ENCODE measurements at regions not wholly inside any gene's neighbourhood (a gene's known extent, or its start where the extent isn't known, plus 50 kb on each side); places are given as distances from the start of the nearest gene placed in this dataset.

DNA sequence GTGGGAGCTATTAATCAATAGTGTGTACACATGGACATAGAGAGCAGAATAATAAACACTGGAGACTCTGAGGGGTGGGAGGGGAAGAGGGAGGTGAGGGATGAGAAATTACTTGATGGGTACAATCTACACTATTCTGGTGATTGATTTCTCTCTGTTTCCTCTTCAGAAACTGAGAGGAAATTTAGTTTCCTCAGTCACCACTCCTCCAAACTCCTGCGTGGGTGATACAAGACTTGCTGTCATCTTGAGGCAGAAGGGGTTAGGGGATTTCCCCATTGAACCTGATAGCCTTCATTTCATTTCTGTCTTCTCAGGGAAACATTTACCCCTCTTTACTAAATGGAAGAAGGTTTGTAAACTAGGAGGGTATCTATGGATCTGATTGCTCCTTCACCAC is 84.3 kb upstream of the ESR1 start:
- H3K9me3 Mint-ChIP-seq = no peaks in the 10 kb centered on the region
- DNase-seq = no peak
- H3K4me1 Mint-ChIP-seq (ENCODE audit: low read depth) = no peaks in the 10 kb centered on the region; the same call in 1 of the 2 replicates
- H3K4me3 Mint-ChIP-seq = no peak overlapping the region
- no peaks in the 10 kb centered on the region for H3K36me3 Mint-ChIP-seq (ENCODE audit: low read depth)
- H3K27ac Mint-ChIP-seq = no peak overlapping the region
- TF ChIP-seq, protein P1, sequence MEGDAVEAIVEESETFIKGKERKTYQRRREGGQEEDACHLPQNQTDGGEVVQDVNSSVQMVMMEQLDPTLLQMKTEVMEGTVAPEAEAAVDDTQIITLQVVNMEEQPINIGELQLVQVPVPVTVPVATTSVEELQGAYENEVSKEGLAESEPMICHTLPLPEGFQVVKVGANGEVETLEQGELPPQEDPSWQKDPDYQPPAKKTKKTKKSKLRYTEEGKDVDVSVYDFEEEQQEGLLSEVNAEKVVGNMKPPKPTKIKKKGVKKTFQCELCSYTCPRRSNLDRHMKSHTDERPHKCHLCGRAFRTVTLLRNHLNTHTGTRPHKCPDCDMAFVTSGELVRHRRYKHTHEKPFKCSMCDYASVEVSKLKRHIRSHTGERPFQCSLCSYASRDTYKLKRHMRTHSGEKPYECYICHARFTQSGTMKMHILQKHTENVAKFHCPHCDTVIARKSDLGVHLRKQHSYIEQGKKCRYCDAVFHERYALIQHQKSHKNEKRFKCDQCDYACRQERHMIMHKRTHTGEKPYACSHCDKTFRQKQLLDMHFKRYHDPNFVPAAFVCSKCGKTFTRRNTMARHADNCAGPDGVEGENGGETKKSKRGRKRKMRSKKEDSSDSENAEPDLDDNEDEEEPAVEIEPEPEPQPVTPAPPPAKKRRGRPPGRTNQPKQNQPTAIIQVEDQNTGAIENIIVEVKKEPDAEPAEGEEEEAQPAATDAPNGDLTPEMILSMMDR (IDR thresholded peaks at IDR 0.05) = no peak
- H3K27me3 Mint-ChIP-seq (ENCODE audit: insufficient read depth) = peaks cover 2% of the 10 kb centered on the region; the same call in 1 of the 2 replicates

DNA sequence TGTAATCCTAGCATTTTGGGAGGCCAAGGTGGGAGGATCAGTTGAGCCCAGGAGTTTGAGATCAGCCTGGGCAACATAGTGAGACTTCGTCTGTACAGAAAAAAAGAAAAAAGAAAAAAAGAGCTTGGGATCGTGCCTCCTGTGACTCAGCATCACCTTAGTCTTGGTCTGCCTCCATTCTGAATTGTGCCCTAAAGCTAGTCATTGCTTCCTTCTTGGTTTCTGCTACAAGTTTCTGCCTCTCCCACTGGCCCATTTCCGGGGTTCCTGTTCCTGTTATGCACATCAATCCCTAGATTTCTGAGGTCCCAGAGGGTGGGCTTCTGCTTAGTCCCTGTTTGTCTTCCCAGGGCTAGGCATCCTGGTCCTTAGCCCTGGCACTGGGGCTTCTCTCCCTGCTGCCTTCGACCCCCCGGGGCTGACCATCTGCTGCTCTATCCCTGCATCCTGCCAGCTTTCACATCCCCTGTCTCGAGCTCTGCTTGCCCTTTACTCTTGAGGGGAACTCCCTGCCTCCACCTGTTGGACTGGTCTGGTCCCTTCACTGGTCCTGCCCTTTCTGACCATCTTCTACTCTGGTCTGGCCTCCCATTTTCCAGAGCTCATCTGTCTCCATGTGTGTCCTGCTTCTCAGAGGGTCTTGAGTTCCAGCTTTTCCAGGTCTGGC is 77.5 kb upstream of the ESR1 start:
- no peak overlapping the region for H3K4me3 Mint-ChIP-seq
- DNase-seq = no peak
- H3K9me3 Mint-ChIP-seq = peaks cover 4% of the 10 kb centered on the region; the same call in 1 of the 2 replicates
- H3K4me1 Mint-ChIP-seq (ENCODE audit: low read depth) = no peaks in the 10 kb centered on the region
- H3K27ac Mint-ChIP-seq = no peak overlapping the region
- TF ChIP-seq, protein P1 (IDR thresholded peaks at IDR 0.05) = no peak
- H3K36me3 Mint-ChIP-seq (ENCODE audit: low read depth) = no peaks in the 10 kb centered on the region
- H3K27me3 Mint-ChIP-seq (ENCODE audit: insufficient read depth) = peaks cover 5% of the 10 kb centered on the region; the same call in 1 of the 2 replicates

DNA sequence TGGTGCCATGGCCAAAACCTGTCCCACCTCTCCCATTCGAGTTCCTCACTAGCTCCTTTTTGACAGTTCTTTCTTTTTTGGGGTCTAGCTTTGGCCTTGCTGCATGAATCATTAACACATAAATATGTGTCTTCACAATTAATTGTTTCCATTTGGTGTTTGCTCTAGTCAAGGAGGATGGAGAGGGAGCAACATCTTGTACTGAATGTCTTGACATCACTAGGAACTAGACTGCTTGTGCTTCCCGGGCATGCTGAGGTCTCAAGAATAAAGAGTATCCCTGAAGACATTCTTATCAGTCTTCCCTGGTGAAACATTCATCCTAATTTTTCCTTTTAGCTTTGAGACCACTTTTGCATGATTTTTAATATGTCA is 77.0 kb upstream of the ESR1 start:
- Mint-ChIP-seq H3K4me3 (no peak overlapping the region), H3K9me3 (peaks cover 4% of the 10 kb centered on the region; the same call in 1 of the 2 replicates), H3K36me3 (ENCODE audit: low read depth) (no peaks in the 10 kb centered on the region), H3K4me1 (ENCODE audit: low read depth) (no peaks in the 10 kb centered on the region), H3K27ac (no peak overlapping the region), H3K27me3 (ENCODE audit: insufficient read depth) (peaks cover 5% of the 10 kb centered on the region; the same call in 1 of the 2 replicates)
- TF ChIP-seq, protein P1 (IDR thresholded peaks at IDR 0.05) = no peak
- no peak for DNase-seq

DNA sequence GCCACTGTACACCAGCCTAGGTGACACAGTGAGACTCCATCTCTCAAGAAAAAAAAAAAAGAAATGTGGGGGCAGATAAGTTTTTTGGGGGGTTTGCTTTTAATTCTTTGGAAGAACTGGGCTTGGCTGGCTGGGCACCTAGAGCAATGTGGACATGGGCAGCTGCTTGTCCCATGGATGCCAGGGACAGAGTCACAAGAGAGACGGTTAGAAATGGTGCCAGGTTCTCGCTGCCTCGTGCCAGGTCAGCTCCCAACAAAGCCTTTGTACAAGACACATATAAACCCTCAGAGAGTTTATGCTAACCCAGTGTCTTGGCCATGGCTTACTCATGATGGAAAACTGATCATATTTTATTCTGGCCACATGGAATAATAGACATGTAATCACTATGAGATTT is 76.2 kb upstream of the ESR1 start:
- Mint-ChIP-seq H3K27me3 (ENCODE audit: insufficient read depth) (peaks cover 5% of the 10 kb centered on the region; the same call in 1 of the 2 replicates), H3K27ac (no peak overlapping the region)

DNA sequence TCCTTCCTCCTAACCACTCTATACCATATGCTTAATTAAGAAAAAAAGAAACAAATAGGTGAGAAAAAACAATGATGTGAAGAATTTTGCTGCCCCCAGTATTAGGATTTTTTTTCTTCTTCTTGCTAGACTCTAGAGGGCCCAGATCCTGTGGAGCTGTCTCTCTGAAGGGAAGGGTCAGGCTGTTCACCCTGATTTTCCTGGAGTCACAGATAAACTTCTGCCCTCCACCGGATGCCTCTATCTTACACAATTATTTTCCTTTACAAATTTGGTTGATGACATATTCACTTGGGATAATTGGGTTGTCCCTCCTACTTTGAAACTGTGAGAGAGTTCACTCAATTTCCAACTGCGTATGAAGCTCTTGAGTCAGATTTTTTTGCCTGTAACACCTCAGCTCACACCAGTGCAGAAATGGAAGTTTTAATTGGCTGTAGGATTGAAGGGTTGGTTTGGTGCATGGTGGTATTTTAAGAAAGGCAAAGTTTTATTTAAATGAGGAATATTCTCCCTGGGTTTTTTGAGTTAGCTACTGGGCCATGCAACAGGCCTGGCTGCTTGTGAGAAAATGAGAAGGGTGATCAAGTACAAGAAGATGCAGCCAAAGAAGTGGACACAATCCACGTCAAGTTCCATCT is 73.7 kb upstream of the ESR1 start:
- H3K4me3 Mint-ChIP-seq = no peak overlapping the region
- peaks cover 5% of the 10 kb centered on the region; the same call in 1 of the 2 replicates for H3K27me3 Mint-ChIP-seq (ENCODE audit: insufficient read depth)
- no peak overlapping the region for H3K27ac Mint-ChIP-seq
- no peaks in the 10 kb centered on the region for H3K36me3 Mint-ChIP-seq (ENCODE audit: low read depth)
- TF ChIP-seq, protein P1 (IDR thresholded peaks at IDR 0.05) = no peak
- H3K4me1 Mint-ChIP-seq (ENCODE audit: low read depth) = no peaks in the 10 kb centered on the region
- DNase-seq = no peak
- no peaks in the 10 kb centered on the region; the same call in 1 of the 2 replicates for H3K9me3 Mint-ChIP-seq

More for the DNA sequence above, 76.2 kb upstream of the ESR1 start:
- TF ChIP-seq, protein P1 (IDR thresholded peaks at IDR 0.05) = no peak
- no peaks in the 10 kb centered on the region for H3K36me3 Mint-ChIP-seq (ENCODE audit: low read depth)
- no peaks in the 10 kb centered on the region for H3K4me1 Mint-ChIP-seq (ENCODE audit: low read depth)
- DNase-seq = no peak
- peaks cover 4% of the 10 kb centered on the region; the same call in 1 of the 2 replicates for H3K9me3 Mint-ChIP-seq
- H3K4me3 Mint-ChIP-seq = no peak overlapping the region; the same call in 1 of the 2 replicates

Measured in HFFc6 (cell line).